GM19328 (cell line): ENCODE measurements at regions not wholly inside any gene's neighbourhood (a gene's known extent, or its start where the extent isn't known, plus 50 kb on each side); places are given as distances from the start of the nearest gene placed in this dataset.
"Not testable (repeated sequence)": the region's sequence is repeated elsewhere in the genome, so short reads cannot be mapped to it uniquely, and the experiment has no call there.

Experiments used
- ATAC-seq: cut with Tn5 transposase; IDR thresholded peaks from one replicate; pipeline ENCODE4 v1.9.1; 2021; ENCODE audit warnings: mild to moderate bottlenecking, moderate library complexity; ENCODE audit not compliant: unreplicated experiment

DNA sequence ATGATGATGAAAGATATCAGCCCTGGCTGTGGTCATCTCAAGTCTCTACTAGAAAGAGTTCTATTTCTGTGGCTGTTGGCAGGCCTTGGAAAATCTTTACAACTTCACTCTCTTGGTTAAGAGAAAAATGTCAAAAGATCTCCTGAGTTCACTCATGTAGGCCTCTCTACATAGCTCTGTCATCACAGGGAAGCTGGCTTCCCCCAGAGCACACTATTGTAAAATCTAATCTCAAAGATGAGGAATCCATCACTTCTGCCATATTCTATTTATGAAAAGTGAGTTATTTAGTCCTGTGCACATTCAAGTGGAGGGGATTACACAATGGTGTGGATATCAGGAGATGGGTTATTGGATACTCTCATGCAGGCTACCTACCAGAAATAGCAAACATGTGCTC lies 388.4 kb upstream of the HS3ST1 start:
- ATAC-seq, result no peak

DNA sequence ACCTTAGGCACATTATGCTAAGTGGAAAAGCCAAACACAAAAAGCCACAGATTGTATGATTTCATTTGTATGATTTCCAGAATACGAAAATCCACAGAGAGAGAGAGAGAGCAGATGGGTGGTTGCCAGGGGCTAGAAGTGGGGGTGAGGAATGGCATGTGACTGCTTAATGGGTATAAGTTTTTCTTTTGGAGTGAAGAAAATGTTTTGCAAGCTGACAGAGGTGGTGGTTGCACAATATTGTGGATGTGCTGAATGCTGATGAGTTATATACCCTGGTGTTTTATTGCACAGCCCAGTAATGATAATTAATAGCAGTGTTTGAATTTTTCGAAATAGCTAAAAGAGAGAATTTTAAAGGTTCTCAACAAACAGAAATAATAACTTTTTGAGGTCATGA lies 386.1 kb upstream of the HS3ST1 start:
- ATAC-seq, result no peak

DNA sequence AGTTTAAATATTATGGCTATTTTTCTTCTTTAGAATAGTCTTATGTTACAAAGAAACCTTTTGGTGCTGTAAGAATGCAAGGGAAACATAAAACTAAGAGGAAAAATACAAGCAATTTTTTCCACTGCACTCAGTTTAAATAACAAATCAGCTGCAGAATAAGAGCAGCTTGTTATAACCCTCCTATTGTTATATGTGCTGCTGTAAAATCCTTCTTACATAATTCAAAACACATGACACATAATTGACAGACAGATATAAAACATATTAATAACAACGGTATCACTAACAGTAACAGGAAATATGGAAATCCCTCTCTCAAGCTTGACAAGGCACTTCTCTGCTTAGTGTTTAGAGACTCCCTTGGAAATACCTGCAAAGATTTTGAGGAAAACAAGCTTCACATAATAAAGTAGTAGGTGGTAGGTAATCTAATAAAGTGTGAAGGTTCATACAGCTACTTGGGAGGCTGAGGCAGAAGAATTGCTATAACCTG lies 385.3 kb upstream of the HS3ST1 start:
- no peak for ATAC-seq

DNA sequence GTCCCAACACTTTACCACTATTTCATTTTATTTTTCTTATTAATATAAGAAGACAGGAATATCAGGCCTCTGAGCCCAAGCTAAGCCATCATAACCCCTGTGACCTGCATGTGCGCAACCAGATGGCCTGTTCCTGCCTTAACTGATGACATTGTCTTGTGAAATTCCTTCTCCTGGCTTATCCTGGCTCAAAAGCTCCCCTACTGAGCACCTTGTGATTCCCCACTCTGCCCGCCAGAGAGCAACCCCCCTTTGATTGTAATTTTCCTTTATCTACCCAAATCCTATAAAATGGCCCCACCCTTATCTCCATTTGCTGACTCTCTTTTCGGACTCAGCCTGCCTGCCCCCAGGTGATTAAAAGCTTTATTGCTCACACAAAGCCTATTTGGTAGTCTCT lies 382.8 kb upstream of the HS3ST1 start:
- not testable (repeated sequence) for ATAC-seq

DNA sequence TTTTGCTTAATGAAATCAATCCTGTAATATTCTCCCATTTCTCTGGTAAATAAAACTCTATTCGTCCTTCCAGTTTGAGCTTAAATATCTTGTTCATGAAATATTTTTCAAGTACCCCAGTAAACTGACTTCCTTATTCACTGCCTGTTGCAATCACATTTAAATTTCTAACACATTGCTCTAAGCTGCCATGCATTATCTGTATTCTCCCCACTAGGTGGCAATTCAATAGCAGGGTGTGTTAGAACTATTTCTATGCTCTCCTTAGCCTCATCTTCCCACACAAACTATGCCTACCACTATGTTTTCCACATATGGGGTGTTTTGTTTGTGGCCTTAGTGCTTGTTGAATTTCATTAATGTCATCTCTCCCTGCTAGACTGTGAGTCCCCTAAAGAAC lies 377.1 kb upstream of the HS3ST1 start:
- no peak for ATAC-seq

DNA sequence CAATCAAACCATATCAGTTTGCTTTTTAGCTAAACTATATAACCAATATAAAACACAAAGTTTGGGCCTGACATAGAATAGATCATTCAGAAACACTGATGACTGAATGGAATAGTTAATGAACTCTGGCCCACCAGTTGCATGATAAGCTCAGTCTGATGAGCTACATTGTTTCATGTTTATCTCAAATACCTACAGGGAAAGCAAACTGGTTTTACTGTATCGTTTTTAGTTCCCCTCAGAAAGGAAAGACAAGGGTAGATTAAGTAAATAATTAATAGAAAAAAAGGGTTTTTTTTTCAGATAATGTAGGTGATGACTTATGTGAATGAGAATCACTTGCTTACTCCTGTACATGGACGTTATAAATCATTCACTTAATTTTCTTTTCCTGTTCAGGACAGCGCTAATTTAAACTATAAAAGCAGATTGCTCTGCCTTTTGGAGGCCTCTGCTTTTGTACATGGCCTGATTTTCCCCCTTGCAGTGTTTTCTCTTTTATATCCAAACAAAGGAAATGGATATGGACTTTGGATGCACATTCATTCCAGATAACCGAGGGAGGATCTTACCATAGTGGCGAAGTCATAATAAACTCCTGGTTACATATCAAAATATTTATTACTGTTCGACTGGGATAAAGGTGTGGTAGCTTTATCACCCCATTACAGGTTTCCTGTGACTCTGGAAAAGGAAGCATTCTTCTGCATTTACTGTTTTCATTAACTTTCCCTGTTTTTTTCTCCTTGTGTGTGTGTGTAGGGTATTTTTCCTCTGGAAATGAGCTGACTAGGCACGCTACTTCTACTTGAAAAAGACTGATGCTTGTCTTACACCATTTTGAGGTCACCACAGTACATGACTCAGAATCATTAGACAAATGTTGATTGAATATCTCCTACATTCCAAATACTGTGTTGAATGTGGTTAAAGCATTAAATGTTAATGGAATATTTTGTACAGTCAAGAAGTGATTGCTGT lies 373.1 kb upstream of the HS3ST1 start:
- no peak for ATAC-seq

DNA sequence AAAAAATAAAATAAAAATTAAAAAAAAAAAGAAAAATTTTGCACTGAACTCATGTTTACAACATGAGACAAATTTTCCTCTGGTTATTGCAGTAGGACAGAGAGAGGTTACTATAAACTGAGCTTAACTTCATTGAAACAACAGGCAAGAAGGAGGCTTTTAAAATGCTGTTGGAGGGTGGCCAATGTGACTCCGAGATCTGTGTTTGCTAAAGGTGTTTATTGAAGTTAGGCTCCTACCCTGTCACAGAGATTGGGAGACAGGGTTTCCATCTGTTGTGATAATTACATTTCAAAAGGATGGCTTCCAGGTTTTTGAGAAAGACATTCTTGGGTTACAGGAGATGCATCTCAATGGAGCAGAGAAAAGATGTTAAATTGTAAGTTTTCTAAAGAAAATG lies 370.5 kb upstream of the HS3ST1 start:
- ATAC-seq, result no peak

DNA sequence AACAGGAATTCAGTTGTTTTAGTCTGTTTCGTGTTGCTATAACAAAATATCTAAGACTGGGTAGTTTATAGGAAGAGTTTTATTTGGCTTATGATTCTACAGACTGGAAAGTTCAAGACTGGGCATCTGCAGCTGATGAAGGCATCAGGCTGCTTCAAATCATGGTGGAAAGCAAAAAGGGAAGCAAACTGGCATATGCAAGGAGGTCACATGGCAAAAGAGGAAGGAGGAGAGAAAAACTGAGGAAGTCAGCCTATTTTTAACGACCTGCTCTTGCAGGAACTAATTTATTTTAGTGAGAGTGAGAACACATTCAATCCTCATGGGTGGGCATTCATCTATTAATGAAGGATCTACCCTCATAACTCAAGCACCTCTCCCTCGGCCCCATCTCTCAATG lies 363.1 kb upstream of the HS3ST1 start:
- no peak for ATAC-seq

DNA sequence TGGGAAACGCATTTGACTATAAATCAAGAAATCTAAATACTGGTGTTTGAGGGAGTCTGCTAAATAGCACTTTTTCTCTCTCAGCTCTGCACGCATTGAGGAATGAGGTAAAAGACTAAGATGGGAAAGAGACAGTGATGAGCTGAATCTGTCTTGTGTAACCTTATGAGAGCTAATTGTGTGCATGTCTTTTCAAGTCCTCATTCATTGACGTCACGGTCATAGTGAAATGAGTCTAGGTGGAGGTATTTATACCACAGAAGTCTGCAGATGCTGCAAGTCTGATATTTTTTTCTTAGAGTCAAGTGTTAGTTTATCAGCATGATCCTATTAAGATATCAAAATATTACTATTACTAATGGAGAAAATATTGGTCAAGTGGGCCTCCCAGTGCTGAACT lies 361.5 kb upstream of the HS3ST1 start:
- ATAC-seq, result no peak

DNA sequence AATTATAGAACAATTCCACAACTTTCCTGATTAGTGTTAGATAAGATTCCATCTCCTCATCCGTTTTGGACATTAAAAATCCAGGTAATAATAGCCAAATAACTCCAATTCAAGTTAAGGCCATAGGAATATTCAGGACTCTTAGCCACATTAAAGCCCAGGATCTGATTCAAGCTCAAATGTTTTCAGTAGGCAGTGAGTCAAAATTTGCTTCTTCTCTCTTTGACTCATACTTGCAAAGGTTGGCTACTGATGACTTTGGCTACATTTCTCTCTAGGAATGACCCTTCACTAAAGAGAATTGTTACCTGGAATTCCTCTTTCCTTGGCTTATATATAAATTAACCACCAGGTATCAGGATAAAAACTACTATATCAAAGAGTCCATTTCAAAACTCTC lies 354.9 kb upstream of the HS3ST1 start:
- no peak for ATAC-seq

DNA sequence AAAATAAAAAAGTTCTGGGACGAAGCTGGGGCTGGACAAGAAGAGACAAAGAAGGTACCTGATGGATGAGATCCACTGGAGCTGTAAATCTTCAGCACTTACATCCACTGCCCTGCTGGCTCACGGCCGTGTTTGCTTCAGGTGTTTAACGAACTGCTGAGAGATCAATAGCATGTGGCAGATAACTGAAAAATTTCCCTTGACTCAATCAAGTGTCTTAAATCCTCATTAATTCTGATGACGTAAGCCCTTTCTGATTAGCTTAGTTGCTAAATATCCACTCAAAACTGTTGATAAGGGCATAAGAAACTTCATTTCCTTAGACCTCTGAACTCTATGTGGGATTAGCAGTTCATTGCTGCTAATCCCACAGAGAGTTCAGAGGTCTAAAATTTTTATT lies 354.2 kb upstream of the HS3ST1 start:
- ATAC-seq, result no peak

DNA sequence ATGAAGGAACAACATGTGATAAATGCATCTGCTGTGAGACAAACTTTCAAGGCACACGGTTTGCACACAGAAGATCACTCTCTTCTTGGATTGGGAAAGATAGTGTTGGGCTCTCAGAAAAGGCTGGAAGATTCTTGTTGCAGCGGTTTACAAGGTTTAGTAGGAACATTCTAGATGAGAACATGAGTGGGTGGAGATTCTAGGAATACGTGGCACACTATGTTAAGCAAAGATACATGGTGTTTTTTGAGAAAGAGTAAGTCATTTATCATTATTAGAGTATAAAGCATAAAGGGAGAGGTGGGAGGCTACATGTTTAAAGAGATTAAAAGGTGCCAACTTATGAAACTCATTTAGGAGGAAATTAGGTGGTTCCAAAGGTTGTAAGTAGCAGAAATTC lies 348.8 kb upstream of the HS3ST1 start:
- no peak for ATAC-seq

DNA sequence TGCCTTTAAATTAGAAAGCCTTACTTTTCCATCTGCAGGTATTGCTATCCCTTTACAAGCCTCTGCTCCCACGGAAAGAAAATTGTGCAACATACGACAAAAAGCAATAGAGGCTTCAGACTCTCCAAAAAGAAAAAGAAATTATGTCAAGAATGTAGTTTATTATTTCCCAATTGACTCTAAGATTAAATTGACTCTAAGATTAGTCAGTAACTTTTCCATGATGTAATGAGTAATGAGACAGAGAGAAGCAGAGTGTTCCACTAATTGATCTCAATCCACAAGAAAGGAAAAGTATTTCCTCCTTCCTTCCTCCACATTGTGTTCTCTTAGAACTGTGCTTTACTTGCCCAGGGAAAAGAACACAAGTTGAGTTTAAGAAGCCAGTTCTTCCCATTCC lies 345.7 kb upstream of the HS3ST1 start:
- ATAC-seq, result no peak

DNA sequence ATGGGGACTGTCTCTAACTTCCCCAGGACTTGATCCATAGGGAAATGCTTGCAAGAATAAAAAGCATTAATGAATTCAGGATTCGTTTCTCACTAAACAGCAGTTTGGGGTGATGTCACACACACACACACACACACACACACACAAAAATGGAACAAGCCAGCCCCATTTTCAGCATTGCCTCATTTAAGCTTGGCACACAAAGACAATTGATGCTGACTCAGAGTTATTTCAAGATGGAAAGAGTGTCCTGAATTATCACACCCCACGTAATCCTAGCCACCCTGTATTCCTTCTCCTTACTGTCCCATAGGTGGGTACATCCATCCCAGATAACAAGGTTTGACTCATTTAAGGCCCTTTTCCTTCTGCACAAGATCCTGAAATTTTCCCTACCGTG lies 345.1 kb upstream of the HS3ST1 start:
- no peak for ATAC-seq

DNA sequence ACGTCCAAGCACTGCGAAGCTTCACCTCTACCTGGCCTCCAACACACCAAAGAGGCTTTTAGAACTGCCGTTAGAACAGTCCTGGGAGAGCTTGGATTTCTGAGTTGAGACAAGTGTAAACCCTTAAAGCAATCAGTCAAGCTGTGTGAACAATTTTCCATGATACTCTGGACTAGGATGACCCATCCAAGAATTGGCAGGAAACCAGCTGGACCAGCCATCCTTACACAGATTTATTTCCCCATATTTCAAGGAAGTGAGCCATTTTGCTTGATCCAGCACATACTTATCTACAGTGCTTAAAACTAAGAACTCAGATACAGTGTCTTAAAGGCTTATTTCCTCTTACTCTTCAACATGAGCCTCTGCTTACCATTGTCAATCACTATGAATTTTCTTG lies 340.7 kb upstream of the HS3ST1 start:
- no peak for ATAC-seq

DNA sequence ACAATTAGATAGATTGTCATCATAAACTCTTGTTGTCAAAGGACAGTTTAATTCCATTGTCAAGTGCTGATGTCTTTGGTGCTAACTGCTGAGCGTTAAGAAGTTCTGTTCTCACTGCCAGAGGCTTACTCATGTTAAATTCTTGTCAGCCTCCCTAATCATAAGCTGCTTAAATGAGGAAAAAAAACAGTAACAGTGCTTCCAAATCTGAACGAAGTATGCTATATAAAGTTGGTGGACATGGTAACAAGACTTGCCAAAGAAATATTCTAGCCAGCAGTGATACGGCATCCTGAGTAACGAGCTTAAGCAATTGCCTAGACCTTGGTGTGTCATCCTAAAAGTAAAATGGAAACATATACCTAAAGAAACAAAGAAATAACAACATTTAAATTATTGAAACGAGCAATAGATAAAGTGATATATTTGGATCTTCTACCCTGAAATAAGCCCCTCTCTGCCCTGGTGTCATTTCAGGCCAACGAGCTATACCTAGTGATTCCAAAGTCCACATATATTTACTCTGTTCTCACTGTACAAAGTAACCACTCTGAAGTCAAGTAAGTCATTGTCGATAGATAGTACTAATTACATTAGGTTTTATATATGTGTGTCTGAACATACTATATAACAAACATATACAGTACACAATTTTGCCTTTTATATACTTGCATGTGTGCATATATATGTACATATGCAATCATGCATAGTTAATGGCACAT lies 339.7 kb upstream of the HS3ST1 start:
- ATAC-seq, result no peak

DNA sequence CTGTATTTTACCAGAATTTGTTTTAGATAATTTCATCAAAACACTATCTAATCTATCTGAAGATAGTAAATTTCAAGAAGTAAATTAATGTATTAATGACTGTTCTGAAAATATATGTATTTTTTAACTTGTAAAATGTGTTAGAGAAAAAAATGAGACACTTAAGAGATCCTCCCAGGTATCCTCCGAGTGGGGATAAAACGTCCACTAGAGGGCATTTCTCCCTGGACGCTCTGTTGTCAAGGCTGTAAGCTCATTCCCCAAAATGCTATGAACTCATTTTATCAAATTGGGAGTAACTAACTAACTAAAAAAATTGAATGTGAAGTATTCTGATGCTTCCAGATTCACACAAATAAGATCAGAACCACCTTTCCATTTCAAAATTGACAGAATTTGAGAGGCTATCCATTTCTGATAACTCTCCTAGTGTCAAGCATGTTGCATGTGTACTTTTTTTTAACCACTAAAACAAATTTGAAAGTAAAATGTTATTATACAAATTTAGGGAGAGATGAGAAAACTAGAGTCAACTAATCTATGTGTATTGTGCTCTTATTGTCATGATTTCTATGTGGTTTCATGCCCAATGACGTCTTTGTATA lies 337.3 kb upstream of the HS3ST1 start:
- no peak for ATAC-seq

DNA sequence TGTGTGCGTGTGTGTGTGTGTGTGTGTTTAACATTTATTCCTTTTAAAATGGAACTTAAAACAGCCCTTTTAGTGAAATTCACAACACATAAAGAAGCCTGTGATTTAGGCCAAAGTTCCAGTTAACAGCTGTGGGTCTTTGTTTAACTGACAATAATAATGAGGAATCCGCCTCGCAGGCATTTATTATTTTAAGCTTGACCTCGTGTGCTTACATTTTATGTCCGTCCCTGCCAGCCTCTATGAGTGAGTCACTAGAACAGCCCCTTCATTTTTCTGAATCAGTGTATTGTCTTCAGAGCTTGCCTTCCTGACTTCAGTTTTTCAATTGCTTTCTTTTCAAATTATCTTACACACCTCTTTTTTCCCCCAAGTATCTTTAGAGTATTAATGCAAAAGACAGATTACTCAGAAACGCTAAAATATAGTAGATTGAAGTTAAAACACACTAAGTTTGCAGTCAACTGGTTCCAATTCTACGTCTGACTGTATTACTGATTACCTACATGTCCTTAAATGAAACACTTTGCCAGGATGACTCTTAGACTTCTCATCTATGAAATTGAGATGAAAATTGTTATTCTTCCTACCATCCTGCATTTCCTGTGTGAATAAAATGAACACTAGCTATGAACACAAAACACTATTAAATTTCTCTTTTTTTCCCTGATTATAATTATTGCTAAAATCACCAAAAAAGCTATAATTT lies 319.6 kb upstream of the HS3ST1 start:
- ATAC-seq, result no peak

DNA sequence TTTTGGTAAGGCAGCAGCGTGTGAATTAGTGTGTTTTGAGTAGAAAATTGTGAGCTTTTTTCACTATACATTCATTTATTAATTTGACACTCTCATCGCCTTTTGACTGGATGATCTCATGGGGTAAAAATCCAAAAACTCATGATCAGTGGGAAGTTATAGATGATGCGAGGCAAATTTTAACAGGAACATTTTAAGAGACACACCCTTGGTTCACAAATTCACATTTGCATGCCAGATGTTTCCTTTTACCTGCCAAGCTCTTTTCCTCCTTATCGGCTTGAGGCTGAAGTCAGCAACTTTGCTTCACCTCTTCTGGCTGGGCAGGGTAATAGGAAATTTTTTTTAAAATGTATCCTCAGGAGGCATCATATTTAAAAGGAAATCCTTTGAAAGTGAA lies 318.0 kb upstream of the HS3ST1 start:
- no peak for ATAC-seq

DNA sequence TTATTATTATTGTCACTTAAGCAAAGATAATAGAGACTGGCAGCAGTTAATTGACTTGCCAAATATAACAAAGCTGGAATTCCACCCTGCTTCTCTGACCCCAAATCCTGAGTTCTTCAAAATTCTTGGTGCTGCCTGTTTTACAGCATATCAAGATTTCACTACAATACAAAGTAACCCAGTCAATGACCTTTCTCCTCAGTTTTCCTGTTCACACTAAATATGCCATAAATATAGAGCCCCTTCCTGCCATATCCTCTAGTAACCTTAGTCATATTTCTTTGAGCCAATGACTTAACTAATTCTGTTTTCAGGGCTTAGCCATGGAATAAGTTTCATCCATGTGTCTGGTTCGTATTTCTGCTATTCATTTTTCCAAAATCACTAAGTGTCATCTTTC lies 315.3 kb upstream of the HS3ST1 start:
- no peak for ATAC-seq

DNA sequence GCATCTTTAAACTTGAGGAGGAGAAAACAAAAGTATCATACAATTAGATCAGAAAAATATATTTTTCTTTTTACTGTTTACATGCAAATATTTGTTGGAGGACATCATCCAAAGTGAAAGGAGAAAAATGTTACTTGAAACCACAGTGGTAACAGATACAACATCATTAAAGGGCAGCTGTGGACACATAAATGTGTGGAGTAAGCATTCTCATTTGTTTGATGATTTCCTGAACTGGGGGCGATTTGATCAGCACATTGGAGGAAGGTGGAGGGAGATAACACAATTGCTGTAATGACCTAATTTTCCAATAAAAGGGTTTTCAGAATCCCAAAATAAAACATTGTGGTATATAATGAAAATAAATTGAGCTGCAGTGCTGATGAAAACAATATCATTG lies 314.5 kb upstream of the HS3ST1 start:
- no peak for ATAC-seq
